ENCODE measurements at regions not wholly inside any gene's neighbourhood (a gene's known extent, or its start where the extent isn't known, plus 50 kb on each side); places are given as distances from the start of the nearest gene placed in this dataset.

- Mint-ChIP-seq H3K27ac (no peak overlapping the region), H3K36me3 (no peaks in the 10 kb centered on the region), H3K27me3 (ENCODE audit: low read depth in 3 of 3) (peaks cover 2 to 5% (median 4%) of the 10 kb centered on the region in 3 donors), H3K9me3 (peaks cover 0 to 11% (median 6%) of the 10 kb centered on the region in 7 donors), H3K4me3 (no peak overlapping the region), H3K4me1 (peaks cover 2% of the 10 kb centered on the region)
- no peaks in the 10 kb centered on the region for H3K27me3 ChIP-seq (ENCODE audit: control insufficient read depth in 2 of 2, insufficient read depth in 2 of 2, low read length in 2 of 2)
- H2AFZ ChIP-seq (ENCODE audit: insufficient read depth, low read depth, low read length, poor library complexity, severe bottlenecking), result no peak overlapping the region
- TF ChIP-seq CTCF (IDR thresholded peaks at IDR 0.05), result no peak
- H3K4me2 ChIP-seq (replicated peaks; ENCODE audit: extremely low read depth, low read length, poor library complexity, severe bottlenecking), result no peak overlapping the region
- intact Hi-C loops (cut with micrococcal nuclease), result no loop called here
- 91% methylated on average over 6 of the region's 6 CpGs for WGBS (ENCODE audit: insufficient coverage)
- no peaks in the 10 kb centered on the region for H3K4me1 ChIP-seq (ENCODE audit: control insufficient read depth in 1 of 2, insufficient read depth in 2 of 2, low read length in 2 of 2)
- H3K36me3 ChIP-seq (replicated peaks in 1 of 2; ENCODE audit: control insufficient read depth in 1 of 2, insufficient read depth in 2 of 2, low read length in 2 of 2), result no peaks in the 10 kb centered on the region
- no peak for DNase-seq
- no peak overlapping the region for H3K27ac ChIP-seq (ENCODE audit: low read depth in 1 of 2, low read length in 2 of 2)
- no peak overlapping the region for H3K4me3 ChIP-seq (replicated peaks in 1 of 3; ENCODE audit: low read depth in 2 of 3, low read length in 3 of 3)
- H3K9me3 ChIP-seq (replicated peaks in 1 of 2; ENCODE audit: control insufficient read depth in 1 of 2, insufficient read depth in 1 of 2, low read length in 2 of 2), result peaks cover 0 to 5% of the 10 kb centered on the region in 2 donors
- no peaks in the 10 kb centered on the region for H3K79me2 ChIP-seq (ENCODE audit: insufficient read depth, low read length)
- no peak overlapping the region for H3K9ac ChIP-seq (ENCODE audit: insufficient read depth, low read length, poor library complexity, severe bottlenecking)
- no peaks in the 10 kb centered on the region for H4K20me1 ChIP-seq (ENCODE audit: insufficient read depth, low read length)
These were observed 138.8 kb downstream of the CPZ start for GRCh38 chr4:8731364-8731763.

GRCh38 chr4:8730681-8731080 lies 138.1 kb downstream of the CPZ start:
- peaks cover 0 to 11% (median 6%) of the 10 kb centered on the region in 7 donors for H3K9me3 Mint-ChIP-seq
- Histone ChIP-seq H3K79me2 (ENCODE audit: insufficient read depth, low read length) (no peaks in the 10 kb centered on the region), H3K27ac (ENCODE audit: low read depth in 1 of 2, low read length in 2 of 2) (no peak overlapping the region), H3K9ac (ENCODE audit: insufficient read depth, low read length, poor library complexity, severe bottlenecking) (no peak overlapping the region), H3K9me3 (replicated peaks in 1 of 2; ENCODE audit: control insufficient read depth in 1 of 2, insufficient read depth in 1 of 2, low read length in 2 of 2) (peaks cover 0 to 5% of the 10 kb centered on the region in 2 donors), H2AFZ (ENCODE audit: insufficient read depth, low read depth, low read length, poor library complexity, severe bottlenecking) (no peak overlapping the region), H3K36me3 (replicated peaks in 1 of 2; ENCODE audit: control insufficient read depth in 1 of 2, insufficient read depth in 2 of 2, low read length in 2 of 2) (no peaks in the 10 kb centered on the region), H4K20me1 (ENCODE audit: insufficient read depth, low read length) (no peaks in the 10 kb centered on the region), H3K4me2 (replicated peaks; ENCODE audit: extremely low read depth, low read length, poor library complexity, severe bottlenecking) (no peak overlapping the region), H3K27me3 (ENCODE audit: control insufficient read depth in 2 of 2, insufficient read depth in 2 of 2, low read length in 2 of 2) (no peaks in the 10 kb centered on the region), H3K4me1 (ENCODE audit: control insufficient read depth in 1 of 2, insufficient read depth in 2 of 2, low read length in 2 of 2) (no peaks in the 10 kb centered on the region), H3K4me3 (replicated peaks in 1 of 3; ENCODE audit: low read depth in 2 of 3, low read length in 3 of 3) (no peak overlapping the region)
- intact Hi-C loops (cut with micrococcal nuclease), result no loop called here
- no peak for TF ChIP-seq CTCF (IDR thresholded peaks at IDR 0.05)
- peaks cover 2% of the 10 kb centered on the region for H3K4me1 Mint-ChIP-seq
- H3K36me3 Mint-ChIP-seq, result no peaks in the 10 kb centered on the region
- WGBS (ENCODE audit: insufficient coverage), result 86% methylated on average over 1 of the region's 6 CpGs
- no peak overlapping the region for H3K27ac Mint-ChIP-seq
- no peak for DNase-seq
- H3K4me3 Mint-ChIP-seq, result no peak overlapping the region
- peaks cover 2 to 5% (median 4%) of the 10 kb centered on the region in 3 donors for H3K27me3 Mint-ChIP-seq (ENCODE audit: low read depth in 3 of 3)
